OCI-LY1 (cell line): ENCODE measurements at regions not wholly inside any gene's neighbourhood (a gene's known extent, or its start where the extent isn't known, plus 50 kb on each side); places are given as distances from the start of the nearest gene placed in this dataset.

Source experiments
- EZH2 ChIP-seq: fragments of 200-600 bp; sonication (generic), shearing (Covaris generic); IDR thresholded peaks from 2 replicates; pipeline ENCODE4 v1.8.0; 2017; ENCODE audit warnings: borderline replicate concordance, mixed run types, mild to moderate bottlenecking, antibody characterized with exemption, low read length, moderate library complexity, mixed read lengths
- TF ChIP-seq, protein P1 (sequence below): fragments of 200-600 bp; sonication (generic), shearing (Covaris generic); IDR thresholded peaks from 2 replicates; pipeline ENCODE4 v1.5.1; 2017; ENCODE audit warnings: mild to moderate bottlenecking, antibody characterized with exemption, low read length, moderate library complexity, mixed read lengths

- TF ChIP-seq, protein P1, sequence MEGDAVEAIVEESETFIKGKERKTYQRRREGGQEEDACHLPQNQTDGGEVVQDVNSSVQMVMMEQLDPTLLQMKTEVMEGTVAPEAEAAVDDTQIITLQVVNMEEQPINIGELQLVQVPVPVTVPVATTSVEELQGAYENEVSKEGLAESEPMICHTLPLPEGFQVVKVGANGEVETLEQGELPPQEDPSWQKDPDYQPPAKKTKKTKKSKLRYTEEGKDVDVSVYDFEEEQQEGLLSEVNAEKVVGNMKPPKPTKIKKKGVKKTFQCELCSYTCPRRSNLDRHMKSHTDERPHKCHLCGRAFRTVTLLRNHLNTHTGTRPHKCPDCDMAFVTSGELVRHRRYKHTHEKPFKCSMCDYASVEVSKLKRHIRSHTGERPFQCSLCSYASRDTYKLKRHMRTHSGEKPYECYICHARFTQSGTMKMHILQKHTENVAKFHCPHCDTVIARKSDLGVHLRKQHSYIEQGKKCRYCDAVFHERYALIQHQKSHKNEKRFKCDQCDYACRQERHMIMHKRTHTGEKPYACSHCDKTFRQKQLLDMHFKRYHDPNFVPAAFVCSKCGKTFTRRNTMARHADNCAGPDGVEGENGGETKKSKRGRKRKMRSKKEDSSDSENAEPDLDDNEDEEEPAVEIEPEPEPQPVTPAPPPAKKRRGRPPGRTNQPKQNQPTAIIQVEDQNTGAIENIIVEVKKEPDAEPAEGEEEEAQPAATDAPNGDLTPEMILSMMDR: no peak
- no peak for TF ChIP-seq EZH2
Measured at GRCh38 chr12:25859976-25860375, 98.5 kb upstream of the RASSF8 start.
